Psoas muscle (tissue), 7 donors: ENCODE measurements at regions not wholly inside any gene's neighbourhood (a gene's known extent, or its start where the extent isn't known, plus 50 kb on each side); places are given as distances from the start of the nearest gene placed in this dataset.

Source experiments
- ATAC-seq, 4 donors: fragments of 200-7000 bp; cut with Tn5 transposase; one replicate each; pipeline ENCODE4 v1.9.1; 2020; ENCODE audit warnings: moderate library complexity in 3 of 4, mild to moderate bottlenecking in 2 of 4
- DNase-seq, 2 donors: peaks; one replicate each; pipeline ENCODE4 v3.0.0-alpha.2; 2020
- H3K27ac ChIP-seq: fragments of 200-600 bp; one replicate; pipeline ENCODE4 v1.8.0; 2022
- H3K27me3 ChIP-seq, 3 donors: fragments of 200-600 bp in 1 of 3; one replicate each; pipeline versions ENCODE4 v1.6.1 to v1.8.0; 2013 to 2022; ENCODE audit warnings: low read length in 2 of 3, mild to moderate bottlenecking in 2 of 3, moderate library complexity in 1 of 3; ENCODE audit not compliant: insufficient read depth in 3 of 3
- H3K36me3 ChIP-seq, 2 donors: fragments of 200-600 bp in 1 of 2; one replicate each; pipeline versions ENCODE4 v1.6.1 to v1.8.0; 2013 to 2022; ENCODE audit warnings: low read depth in 1 of 2, mild to moderate bottlenecking in 1 of 2, moderate library complexity in 1 of 2; ENCODE audit not compliant: insufficient read depth in 1 of 2
- H3K4me1 ChIP-seq: fragments of 200-600 bp; one replicate; pipeline ENCODE4 v1.8.0; 2022
- H3K4me3 ChIP-seq: fragments of 200-600 bp; one replicate; pipeline ENCODE4 v1.8.0; 2022; ENCODE audit warnings: mild to moderate bottlenecking
- H3K9me3 ChIP-seq: fragments of 200-600 bp; one replicate; pipeline ENCODE4 v1.8.0; 2022
- CTCF ChIP-seq: fragments of 200-600 bp; IDR thresholded peaks from one replicate; pipeline ENCODE4 v1.8.0; 2022; ENCODE audit warnings: antibody characterized with exemption
- WGBS, 3 donors: extraction: QIAGEN DNeasy Blood & Tissue Kit; methylation state at CpG; one replicate each; pipeline versions ENCODE4 v1.1.6 to v1.1.7; 2013; 5-methylcytosine and 5-hydroxymethylcytosine counted together
- intact Hi-C, 2 donors: fragments of 100-400 bp; cut with DNase I; formaldehyde crosslinking; loops; one replicate each; pipeline versions ENCODE4 v1.11.0 to v1.14.2; 2022
- donor health status: healthy with polysubstance abuse.
- donor health status: DM: no; HTN: no; CAD: no; lungs with moderate emphysema.
- donor health status: Bipolar disorder and iron deficiency.
- donor health status: healthy.
- donor health status: DM: yes; HTN: yes; CAD: no.
- donor health status: DM: no; HTN: no; CAD: no.
- donor health status: DM: yes; HTN: yes; CAD: no.

GRCh38 chr12:24078318-24078765 lies 128.9 kb upstream of the SOX5 start:
- H3K36me3 ChIP-seq = no peaks in the 10 kb centered on the region
- no peak overlapping the region for H3K4me3 ChIP-seq
- 43 to 96% (median 83%) methylated on average over 1 of the region's 1 CpG for WGBS, 3 donors
- no peaks in the 10 kb centered on the region for H3K4me1 ChIP-seq
- no peak for TF ChIP-seq CTCF
- ATAC-seq (no peak), DNase-seq (no peak)
- intact Hi-C loops = no loop called here
- H3K27me3 ChIP-seq = no peaks in the 10 kb centered on the region
- H3K9me3 ChIP-seq = no peaks in the 10 kb centered on the region
- no peak overlapping the region for H3K27ac ChIP-seq

- intact Hi-C loops = no loop called here
Measured at GRCh38 chr12:24077161-24077560, 127.7 kb upstream of the SOX5 start.

GRCh38 chr12:24075650-24076049 lies 126.2 kb upstream of the SOX5 start:
- H3K27me3 ChIP-seq = no peaks in the 10 kb centered on the region
- no peak overlapping the region for H3K27ac ChIP-seq
- intact Hi-C loops = no loop called here
- no peak for DNase-seq
- WGBS, 3 donors = 94 to 100% (median 95%) methylated on average over 1 of the region's 1 CpG
- TF ChIP-seq CTCF = no peak
- no peaks in the 10 kb centered on the region for H3K9me3 ChIP-seq
- no peak for ATAC-seq
- H3K4me1 ChIP-seq = no peaks in the 10 kb centered on the region
- no peaks in the 10 kb centered on the region for H3K36me3 ChIP-seq
- no peak overlapping the region for H3K4me3 ChIP-seq

More at GRCh38 chr12:24077161-24077560, 127.7 kb upstream of the SOX5 start:
- no peak overlapping the region for H3K4me3 ChIP-seq
- H3K27ac ChIP-seq = no peak overlapping the region
- TF ChIP-seq CTCF = no peak
- no peaks in the 10 kb centered on the region for H3K9me3 ChIP-seq
- H3K27me3 ChIP-seq = no peaks in the 10 kb centered on the region
- H3K36me3 ChIP-seq = no peaks in the 10 kb centered on the region
- WGBS, 3 donors = 84 to 88% (median 86%) methylated on average over 5 of the region's 5 CpGs
- DNase-seq (no peak), ATAC-seq (no peak)
- H3K4me1 ChIP-seq = no peaks in the 10 kb centered on the region

GRCh38 chr12:24073170-24073810 lies 123.8 kb upstream of the SOX5 start:
- H3K4me3 ChIP-seq = no peak overlapping the region
- no peak for ATAC-seq
- no peak overlapping the region for H3K27ac ChIP-seq
- no peaks in the 10 kb centered on the region for H3K9me3 ChIP-seq
- H3K36me3 ChIP-seq = no peaks in the 10 kb centered on the region
- H3K27me3 ChIP-seq = no peaks in the 10 kb centered on the region
- TF ChIP-seq CTCF = no peak
- intact Hi-C loops = no loop called here
- no peaks in the 10 kb centered on the region for H3K4me1 ChIP-seq
- WGBS, 3 donors = 84 to 91% (median 88%) methylated on average over 3 of the region's 3 CpGs
- DNase-seq = no peak

- H3K9me3 ChIP-seq = no peaks in the 10 kb centered on the region
- H3K27ac ChIP-seq = no peak overlapping the region
- ATAC-seq = no peak
- no peaks in the 10 kb centered on the region for H3K27me3 ChIP-seq
- TF ChIP-seq CTCF = no peak
- no peaks in the 10 kb centered on the region for H3K4me1 ChIP-seq
- no peak overlapping the region for H3K4me3 ChIP-seq
- H3K36me3 ChIP-seq = no peaks in the 10 kb centered on the region
- WGBS, 3 donors = 52 to 73% (median 58%) methylated on average over 1 of the region's 1 CpG
- intact Hi-C loops = no loop called here
- no peak for DNase-seq
Measured at GRCh38 chr12:24072302-24072701, 122.8 kb upstream of the SOX5 start.
